Muscle of arm (tissue), 1 donor: ENCODE measurements at regions not wholly inside any gene's neighbourhood (a gene's known extent, or its start where the extent isn't known, plus 50 kb on each side); places are given as distances from the start of the nearest gene placed in this dataset.
A peak's percentile ranks its signal among the peaks of the same experiment; 100 is the strongest.

ENCODE experiments used
- DNase-seq: peaks from one replicate; pipeline ENCODE4 v3.0.0-alpha.2; 2013

DNA sequence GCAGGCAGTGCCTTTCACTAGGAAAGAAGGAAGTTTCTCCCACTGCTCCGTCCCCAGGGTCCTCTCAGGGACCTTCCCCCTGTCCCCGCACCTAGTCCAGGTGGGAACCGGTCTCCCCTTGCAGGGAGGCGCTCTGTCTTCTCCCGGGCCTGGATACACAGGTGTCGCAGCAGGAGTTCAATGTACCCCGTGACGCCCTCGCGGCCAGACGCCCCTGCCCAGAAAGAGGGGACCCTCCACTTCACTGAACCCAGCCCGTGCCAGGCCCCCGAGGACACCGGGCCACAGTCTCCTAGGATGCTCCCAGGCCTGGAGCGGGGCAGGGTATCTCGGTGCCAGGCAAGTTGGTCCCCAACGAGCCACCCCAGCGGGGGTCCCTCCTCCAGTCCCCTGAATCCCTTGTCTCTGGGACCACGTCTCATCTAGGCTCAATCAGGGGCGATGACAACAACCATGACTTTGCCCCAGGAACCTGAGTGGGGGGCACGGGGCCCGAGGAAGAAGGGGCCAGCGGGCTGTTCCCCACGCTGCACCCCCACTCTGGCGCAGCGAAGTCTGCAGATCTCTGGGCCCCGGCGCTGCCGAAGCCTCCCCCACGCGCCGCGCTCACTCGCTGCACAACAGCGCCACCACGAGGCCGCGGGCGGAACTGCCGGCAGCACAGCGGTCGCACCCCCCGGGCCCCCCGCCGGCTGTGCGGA, 103.0 kb downstream of the EDN3 start:
- DNase-seq: peak; percentile 77

DNA sequence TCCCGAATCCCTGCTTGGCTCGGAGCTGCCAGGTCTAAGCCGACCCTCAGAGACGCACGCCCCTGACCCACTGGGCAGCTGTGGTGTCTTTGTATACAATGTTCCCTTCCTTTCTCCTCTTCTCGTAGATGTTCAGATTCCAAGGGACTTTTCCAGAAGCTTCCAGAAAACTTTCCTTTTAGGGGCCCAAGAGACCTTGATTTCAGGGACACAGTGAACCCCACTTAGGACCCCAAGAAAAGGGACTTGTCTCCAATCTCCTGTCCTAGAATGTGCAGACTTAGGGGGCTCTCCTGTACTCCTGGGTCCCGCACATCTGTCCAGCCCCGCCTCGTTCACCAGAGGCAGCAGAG, 103.5 kb downstream of the EDN3 start:
- no peak for DNase-seq

DNA sequence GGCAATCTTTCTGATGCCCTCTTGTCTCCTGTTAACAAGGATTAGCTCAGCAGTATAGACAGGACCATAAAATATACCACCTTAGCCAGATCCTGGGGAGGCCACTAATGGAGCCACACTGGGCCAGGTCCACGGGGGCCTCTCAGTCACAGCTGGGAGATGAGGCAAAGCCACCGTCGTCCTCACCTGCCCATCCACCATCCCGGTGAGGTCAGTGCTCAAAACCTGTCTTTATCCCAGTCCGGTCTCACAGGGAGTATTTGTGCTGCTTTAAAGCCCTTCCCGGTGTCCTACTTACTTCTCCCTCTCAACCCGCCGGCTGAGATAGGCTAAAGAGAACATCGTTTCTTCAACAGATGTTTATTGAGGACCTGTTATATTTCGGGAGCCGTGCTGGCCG, 104.3 kb downstream of the EDN3 start:
- no peak for DNase-seq

DNA sequence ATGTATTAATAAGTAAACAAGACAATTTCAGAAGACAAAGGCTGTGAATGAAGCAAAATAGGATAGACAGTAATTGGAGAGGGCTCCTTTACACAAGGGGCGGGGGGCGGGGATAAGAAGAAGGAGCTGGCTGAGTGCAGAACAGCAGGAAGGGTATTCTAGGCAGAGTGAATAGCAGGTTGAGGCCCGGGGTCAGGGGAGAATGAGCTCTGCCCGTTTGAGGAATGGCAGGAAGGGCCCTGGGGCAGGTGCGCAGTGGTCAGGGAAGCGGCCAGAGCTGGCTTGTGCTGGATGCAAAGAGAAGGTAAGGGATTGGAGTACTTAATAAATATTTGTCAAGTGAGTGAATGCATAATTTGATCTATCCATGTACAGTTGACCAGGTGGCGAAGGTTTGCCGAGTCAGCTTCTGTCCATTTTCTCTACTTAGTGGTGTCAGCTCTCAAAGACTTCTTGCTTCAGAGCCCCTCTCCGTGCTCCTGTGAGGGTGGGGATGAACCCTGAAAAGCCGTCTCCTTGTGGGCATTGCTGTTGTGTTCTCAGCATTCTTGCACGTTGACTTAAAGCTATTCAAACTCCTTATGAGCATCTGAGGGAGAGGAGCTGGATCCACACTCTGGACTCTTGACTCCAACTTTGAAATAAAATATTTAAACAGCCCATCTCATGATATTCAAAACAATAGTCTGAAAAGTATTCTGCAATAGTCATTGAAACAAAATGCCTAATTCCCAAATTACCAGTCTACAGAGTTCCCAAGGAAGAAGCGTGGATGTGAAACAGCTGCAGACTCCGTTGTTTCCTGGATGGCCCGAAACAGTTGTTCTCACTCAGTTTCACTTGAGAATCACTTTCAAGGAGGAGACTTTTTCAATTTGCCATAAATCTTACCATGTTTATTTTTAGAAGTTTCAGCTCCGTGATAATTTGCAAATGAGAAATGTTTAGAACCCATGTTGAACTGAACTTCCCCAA, 105.1 kb downstream of the EDN3 start:
- DNase-seq: no peak

DNA sequence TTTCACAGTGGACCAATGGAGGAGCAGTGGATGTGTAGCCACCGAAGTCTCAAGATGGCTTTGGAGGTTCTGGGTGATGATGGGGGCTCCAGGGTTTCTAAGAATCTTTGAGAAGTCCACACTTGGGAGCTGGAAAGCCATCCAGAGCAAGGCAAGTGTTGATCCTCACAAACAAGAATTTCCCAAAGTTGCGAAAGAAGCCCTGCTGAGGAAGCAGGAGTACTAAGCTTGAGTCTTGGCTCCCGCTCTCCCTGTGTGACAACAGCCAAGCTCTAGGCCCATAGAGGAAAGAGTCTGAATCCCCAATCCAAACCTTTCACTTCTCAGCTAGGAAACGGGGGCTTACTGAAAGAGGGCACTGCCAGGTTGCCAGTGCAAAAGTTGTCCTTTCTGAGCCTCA, 106.0 kb downstream of the EDN3 start:
- DNase-seq: no peak

DNA sequence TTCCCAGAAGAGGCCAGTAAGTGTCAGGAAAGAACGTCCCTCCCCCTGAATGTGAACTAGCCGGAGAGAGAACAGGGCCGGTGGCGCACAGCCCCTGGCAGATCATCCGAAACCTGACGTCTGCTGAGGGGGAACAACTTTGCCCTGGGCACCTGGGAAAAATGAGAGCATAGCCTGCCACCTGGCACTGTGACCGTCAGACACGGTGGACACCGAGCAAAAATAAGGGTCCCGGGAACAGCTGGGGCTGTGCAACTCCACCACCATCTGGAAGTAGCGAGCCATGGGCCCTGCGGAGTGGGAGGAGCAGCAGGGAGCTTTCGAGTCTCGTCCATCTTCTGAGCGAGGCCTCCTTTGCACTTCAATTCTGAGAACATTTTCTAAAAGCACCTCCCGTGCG, 110.8 kb downstream of the EDN3 start:
- DNase-seq: no peak

DNA sequence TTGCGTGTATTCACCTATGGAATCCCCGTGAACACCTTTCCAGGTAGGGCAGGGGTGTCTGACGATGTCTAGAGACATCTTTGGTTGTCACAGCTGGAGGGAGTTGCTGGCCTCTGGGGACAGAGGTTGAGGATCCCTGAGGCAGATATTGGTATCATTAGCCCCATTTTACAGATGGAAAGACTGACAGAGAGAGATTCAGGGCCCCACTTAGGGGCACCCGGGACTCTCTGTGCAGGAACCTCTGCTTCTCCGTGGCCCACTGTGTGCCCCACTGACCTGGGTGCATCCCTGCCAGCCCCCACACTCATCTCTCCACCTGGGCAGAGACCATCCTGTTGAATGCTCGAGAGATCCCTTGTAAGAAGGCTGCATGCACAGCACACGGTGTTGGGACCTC, 111.2 kb downstream of the EDN3 start:
- DNase-seq: no peak

DNA sequence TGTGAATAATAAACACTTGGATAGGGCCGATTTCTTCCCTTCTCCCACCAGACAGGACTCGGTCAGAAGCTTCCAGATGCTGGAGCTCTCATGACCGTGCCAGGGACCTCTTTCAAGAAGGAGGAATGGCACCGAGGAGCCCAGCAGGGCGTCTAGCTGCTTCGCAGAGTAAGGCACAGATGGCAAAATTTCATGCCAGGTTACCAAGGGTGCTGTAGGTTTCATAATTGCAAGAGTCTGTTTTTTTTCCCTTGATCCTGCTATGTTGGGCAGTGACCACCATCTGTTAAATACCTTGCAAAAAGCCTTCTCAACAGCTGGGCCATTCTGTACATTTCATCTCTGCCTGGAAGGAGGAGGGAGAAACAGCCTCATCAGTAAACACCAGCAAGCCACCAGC, 111.8 kb downstream of the EDN3 start:
- no peak for DNase-seq

DNA sequence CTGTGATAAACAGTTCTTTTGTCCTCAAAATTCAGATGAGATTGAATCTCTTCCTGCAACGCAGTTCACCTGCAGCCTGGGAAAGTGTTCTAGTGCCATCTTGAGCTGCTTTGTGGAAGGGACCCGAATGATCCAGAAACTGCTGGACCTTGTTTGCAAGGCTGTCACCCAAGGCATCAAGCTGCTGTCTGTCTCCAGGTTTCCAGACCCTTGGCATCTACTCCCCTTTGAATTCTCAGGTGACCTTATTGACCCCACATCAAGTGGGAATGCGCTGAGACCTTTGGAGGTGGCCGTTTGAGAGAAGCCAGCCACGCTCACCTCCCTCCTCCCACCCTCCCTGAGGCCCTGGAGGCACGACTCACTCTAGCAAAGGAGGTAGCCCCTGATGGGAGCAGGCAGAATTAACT, 112.5 kb downstream of the EDN3 start:
- DNase-seq: no peak

DNA sequence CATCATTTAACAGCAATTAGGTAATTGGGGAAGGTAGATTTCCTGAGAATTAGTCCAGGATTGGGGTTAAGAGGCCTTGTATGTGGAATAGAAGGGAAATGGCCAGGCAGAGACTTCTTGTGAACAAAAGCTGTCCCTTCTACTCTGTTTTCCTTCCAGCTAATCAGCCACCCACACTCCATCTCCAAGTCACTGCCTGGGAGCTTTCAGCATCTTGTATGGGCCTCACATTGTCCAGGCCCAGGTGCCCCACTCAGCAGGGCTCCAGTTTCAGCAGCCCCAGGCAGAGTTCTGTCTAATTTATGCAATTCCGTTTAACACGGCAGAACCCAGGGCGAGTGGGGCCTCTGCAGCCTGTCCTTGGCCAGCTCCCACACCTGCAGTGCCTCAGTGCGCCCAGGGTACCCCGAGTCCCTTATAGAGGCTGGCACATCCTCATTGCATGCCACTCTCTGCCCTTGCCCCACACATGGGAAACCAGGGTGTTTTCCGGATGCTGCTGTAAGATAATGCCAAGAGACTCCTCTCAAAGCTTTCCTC, 113.0 kb downstream of the EDN3 start:
- DNase-seq: no peak

DNA sequence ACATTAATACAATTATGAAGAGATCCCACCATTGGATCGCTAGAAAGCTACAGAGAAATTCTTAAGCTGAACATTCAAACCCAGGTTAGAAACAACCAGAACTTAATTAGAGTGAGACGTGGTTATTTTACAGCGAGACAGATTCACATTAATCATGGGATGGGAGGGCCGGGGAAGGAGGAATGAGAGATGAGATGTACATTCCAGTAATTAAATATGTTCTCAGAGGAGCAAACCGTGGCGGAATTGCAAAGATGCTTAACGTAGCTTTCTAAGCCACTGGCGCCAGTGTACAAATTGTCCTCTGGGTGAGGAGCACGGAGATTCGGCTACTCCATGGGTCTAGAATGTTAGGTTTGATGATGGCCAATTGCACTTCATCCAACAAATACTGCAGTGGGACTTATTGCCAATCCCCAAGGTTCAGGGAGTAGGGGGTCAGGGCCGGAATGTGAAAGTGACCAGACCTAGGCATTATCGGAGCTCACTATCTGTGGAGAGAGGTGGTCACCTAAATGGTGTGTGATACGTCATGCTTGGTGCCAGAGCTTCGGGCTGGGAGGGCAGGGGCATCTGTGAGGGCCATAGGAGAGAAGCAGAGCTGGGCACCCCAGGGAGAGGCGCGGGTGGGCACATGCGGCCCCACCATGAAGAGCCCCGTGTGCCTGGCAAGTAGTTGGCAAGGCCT, 114.7 kb downstream of the EDN3 start:
- no peak for DNase-seq

DNA sequence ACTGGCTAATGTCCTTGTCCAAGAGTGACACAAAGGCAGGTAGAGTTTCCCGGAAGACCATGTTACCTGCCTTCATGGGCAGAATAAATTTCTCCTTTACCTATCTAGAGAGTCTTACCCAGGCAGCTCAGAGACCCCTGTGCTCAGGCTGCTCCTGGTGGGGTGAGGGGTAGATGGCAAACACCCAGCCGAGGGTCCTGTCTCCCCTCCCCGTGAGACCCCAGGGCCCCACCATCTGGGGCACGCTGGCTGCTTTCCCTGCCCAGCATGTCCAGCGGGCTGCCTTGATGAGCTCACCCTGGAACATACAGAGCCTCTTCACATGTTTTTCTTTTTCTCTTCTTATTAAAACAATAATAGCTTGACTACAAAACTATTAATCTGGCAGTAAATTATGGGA, 116.5 kb downstream of the EDN3 start:
- DNase-seq: no peak

DNA sequence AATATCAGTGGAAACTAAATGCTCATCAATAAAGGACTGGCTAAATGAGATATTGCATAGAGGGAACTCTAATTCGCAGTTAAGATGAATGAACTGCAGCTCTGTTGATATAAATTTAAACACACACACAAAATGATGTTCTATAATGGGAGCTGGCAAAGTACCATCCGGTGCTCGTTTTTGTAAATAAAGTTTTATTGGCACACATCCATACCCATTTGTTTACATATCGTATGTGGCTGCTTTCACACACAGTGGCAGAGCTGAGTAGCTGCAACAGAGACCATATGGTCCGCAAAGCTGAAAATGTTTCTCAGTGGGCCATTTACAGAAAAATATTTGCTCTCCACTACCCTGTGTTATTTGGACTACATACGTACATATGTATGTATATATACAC, 120.7 kb downstream of the EDN3 start:
- DNase-seq: no peak

DNA sequence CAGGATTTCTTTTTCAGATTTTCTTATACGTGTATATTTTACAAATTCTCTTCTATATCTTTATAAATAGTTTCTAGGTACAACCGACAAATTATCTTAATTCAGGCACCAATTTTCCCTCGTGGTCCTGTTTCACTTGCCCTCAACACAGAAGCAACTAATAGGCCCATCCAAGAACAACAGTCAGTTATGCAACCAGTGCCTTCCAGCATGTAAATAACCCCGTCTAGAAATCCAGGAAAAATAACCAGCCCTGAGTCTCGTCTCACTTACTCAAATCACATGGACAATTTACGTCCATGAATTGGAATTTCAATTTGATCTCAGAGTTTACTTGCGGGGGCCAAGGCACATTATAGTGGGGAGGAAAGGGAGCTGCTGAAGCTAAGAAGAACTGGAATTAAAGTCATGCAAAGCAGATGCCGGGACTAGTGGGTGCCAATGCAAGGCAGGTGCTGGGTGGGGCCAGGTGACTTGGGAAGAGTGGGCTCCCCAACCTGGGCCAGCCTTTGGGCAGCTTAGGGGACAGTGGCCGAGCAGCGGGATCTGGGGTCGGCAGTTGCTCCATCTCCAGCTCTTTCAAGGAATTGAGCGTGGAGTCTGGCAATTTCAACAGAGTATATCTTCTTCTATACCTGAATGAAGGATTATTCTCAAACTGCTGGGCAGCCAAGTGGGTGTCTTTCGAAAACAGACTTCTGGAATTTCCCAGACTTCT, 121.7 kb downstream of the EDN3 start:
- DNase-seq: no peak

DNA sequence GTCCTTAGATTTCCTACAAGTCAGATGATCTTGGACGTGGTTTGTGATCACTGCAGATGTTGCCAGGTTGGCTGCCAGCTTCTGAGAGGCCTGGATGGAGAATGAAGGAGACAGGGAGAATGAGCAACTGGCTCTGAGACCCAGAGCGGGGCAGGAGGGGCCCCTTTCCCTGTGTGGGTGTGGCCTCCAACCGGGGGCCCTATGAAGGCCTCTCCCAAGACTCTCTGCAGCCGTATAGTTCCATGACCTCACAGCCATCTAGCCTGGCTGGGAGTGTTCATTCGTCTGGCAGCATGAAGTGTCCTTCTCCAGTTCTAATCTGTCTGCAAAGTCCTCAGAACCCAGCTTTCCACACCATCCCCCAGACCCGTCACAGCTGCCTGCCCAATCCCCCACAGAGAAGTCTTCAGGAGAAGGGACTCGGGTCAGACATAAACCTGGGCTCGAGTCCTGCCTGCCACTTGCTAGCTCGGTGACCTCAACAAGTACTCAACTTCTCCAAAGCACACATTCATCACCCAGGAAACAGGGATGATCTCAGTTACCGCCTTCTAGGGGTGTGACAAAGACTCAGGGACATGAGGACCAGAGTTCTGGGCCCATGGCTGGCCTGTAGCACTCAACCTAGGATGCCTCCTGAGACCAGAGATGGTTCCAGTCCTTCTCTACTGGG, 122.6 kb downstream of the EDN3 start:
- DNase-seq: no peak

DNA sequence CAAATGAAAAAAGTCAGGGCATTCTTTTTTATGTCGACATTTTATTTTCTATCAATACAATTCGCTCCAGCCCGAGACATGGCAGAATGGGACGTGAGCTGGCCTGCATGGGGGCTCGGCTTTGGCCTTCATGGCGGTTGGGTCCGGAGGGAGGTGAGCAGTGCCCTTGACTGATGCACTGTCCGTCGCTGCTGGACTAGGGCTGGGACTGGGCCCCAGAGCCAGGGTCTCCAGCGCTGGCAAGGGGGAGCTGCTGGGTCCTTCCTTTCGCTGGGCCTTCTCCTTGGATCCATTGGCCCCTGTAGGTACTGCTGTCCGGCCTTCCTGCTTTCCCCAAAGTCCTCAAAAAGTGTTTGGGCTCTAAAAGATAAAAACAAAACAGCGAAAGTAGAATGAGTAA, 124.6 kb downstream of the EDN3 start:
- DNase-seq: no peak

DNA sequence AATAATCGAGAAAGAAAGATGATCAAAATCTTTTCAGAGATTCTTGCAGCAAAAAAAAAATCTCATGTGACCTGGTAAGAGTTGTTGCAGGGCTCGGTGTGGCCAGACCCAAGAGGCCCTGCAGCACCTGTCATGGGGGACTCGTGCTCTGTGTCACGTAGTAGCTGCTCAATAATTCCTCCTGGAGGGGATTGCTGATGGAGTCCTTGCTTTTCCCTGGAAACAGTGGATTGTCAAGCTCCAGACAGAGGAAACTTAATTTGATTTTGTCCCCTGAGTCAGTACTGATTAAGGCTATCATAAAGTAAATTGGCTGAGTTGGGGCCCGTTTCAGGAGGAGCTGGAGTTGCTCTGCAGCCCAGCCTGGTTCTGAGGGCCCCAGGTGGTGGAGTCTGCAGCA, 125.2 kb downstream of the EDN3 start:
- no peak for DNase-seq

DNA sequence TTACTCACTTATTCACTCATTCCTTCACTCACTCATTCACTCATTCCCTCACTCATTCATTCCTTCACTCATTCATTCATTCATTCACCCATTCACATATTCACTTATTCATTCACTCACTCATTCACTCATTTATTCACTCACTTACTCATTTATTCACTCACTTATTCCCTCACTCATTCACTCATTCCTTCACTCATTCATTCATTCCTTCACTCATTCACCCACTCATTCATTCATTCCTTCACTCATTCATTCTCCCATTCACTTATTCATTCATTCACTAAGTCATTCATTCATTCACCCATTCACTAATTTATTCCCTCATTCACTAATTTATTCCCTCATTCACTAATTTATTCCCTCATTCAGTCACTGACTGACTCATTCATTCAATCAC, 127.6 kb downstream of the EDN3 start:
- DNase-seq: no peak

DNA sequence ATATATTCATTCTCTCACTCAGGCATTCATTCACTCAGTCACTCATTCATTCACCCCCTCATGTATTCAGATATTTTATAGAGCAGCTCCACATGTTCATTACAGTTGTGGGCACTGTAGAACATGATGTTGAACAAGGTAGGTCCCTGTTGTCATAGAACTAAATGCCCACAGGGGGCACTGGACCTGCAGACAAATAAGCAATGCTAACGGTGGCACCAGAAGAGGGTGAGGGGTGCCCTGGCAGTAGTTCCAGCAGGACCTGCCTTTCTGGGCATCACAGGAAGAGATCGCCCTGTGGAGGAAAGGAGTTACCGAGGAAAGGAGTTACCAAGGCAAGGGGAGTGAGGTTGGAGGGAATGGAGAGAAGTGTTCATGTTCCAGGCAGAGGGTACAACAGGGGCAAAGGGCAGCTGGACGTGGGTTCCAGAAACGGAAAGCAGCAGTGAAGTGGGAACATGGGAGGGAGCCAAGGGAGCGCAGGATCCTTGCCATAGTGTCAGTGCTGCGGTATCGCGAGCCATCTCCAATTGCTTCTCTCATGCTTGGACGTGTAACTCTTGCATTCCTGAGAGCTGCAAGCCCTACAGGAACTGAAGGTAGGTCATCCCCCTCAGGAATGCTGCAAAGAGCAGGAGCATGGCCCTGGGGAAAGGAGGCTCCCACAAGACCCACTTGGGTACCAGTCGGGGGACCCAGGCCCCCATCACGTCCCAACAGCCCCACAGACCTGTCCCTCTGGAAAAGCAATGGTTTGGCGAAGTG, 128.2 kb downstream of the EDN3 start:
- no peak for DNase-seq

DNA sequence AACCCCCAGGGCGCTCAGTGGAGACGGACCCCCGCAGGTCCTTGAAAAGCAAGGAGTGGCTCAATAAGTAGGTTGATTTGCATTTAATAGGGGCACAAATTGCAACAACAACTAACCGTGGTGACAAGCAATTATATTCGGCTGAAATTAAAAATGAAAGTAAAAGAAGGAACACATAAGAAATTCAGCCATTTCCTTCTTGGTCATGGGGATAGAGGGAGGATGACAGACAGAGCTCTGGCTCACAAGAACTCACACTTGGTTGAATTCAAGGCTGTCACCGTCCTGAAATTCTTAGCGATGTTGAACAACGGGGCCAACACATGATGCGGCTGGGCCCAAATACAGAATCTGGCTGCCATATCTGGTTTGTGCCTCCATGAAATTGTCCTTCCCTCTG, 129.0 kb downstream of the EDN3 start:
- DNase-seq: no peak

DNA sequence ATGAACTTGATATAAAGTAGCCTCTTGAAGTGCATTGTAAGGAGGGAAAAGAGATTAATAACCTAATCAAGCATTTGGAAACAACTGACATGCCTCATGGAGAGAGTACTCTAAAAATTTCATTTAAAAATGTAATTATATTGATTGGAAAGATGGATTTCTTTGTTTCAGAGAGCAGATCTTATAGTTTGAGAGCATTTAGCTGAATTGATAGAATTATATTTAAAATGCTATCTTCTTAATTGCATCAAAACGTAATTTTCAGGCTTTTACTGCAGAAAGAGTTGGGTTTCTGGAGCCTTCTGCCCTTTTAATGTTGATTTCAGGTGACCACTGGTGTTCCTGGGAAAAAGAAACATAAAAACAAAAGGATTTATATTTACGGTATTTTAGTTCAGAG, 130.6 kb downstream of the EDN3 start:
- DNase-seq: no peak
